SU-DHL-6 (cell line): ENCODE measurements at regions not wholly inside any gene's neighbourhood (a gene's known extent, or its start where the extent isn't known, plus 50 kb on each side); places are given as distances from the start of the nearest gene placed in this dataset.

Experiments used
- H2AFZ ChIP-seq: fragments of 200-600 bp; sonication (generic); 2 replicates; pipeline ENCODE4 v1.6.1; 2014; ENCODE audit warnings: low read depth, mild to moderate bottlenecking, moderate library complexity, mixed read lengths, antibody characterized with exemption, low read length; ENCODE audit not compliant: severe bottlenecking
- H3F3A ChIP-seq: fragments of 200-600 bp; shearing (Covaris generic); 2 replicates; pipeline ENCODE4 v1.6.0; 2016; ENCODE audit warnings: antibody characterized with exemption, mild to moderate bottlenecking; ENCODE audit not compliant: insufficient read depth
- H3K27ac ChIP-seq: fragments of 200-600 bp; sonication (generic); 2 replicates; pipeline ENCODE4 v1.5.1; 2016; ENCODE audit warnings: low read depth, mild to moderate bottlenecking, low read length, moderate library complexity, mixed read lengths
- H3K27me3 ChIP-seq: fragments of 200-600 bp; sonication (generic), shearing (Covaris generic); 2 replicates; pipeline ENCODE4 v1.6.0; 2014; ENCODE audit warnings: mild to moderate bottlenecking, low read length
- H3K36me3 ChIP-seq: fragments of 200-600 bp; sonication (generic); 2 replicates; pipeline ENCODE4 v1.6.1; 2014; ENCODE audit warnings: mild to moderate bottlenecking, low read length, mixed read lengths
- H3K4me2 ChIP-seq: fragments of 300-600, 200-600 bp; shearing (Covaris generic), sonication (generic); 2 replicates; pipeline ENCODE4 v1.6.0; 2014; ENCODE audit warnings: low read length, low read depth, mild to moderate bottlenecking; ENCODE audit not compliant: poor library complexity, severe bottlenecking
- H3K4me3 ChIP-seq: fragments of 200-600 bp; sonication (generic); 2 replicates; pipeline ENCODE4 v1.5.1; 2014; ENCODE audit warnings: antibody characterized with exemption, low read length, mild to moderate bottlenecking, mixed read lengths; ENCODE audit not compliant: insufficient read depth, poor library complexity, severe bottlenecking
- H3K79me2 ChIP-seq: fragments of 200-600 bp; sonication (generic); 2 replicates; pipeline ENCODE4 v1.6.1; 2014; ENCODE audit warnings: mild to moderate bottlenecking, low read length, moderate library complexity; ENCODE audit not compliant: insufficient read depth
- H3K9ac ChIP-seq: fragments of 200-600 bp; sonication (generic); 2 replicates; pipeline ENCODE4 v1.7.0; 2014; ENCODE audit warnings: mild to moderate bottlenecking, low read length
- H3K9me2 ChIP-seq: fragments of 200-600 bp; sonication (generic); replicated peaks from 2 replicates; pipeline ENCODE4 v1.6.1; 2014; ENCODE audit warnings: low read length; ENCODE audit not compliant: insufficient read depth
- H3K9me3 ChIP-seq: fragments of 200-600 bp; sonication (generic); 2 replicates; pipeline ENCODE4 v1.6.1; 2014; ENCODE audit warnings: low read length, mixed read lengths; ENCODE audit not compliant: insufficient read depth
- H4K20me1 ChIP-seq: fragments of 200-600 bp; sonication (generic); 2 replicates; pipeline ENCODE4 v1.6.1; 2014; ENCODE audit warnings: low read depth, mild to moderate bottlenecking, antibody characterized with exemption, low read length, moderate library complexity, mixed read lengths
- CTCF ChIP-seq: fragments of 200-600 bp; sonication (generic); IDR thresholded peaks from one replicate; pipeline ENCODE4 v1.5.1; 2017; ENCODE audit warnings: antibody characterized with exemption, mild to moderate bottlenecking, low read length, moderate library complexity; ENCODE audit not compliant: insufficient read depth, poor library complexity, severe bottlenecking
- EZH2phosphoT487 ChIP-seq: fragments of 200-600 bp; sonication (generic), shearing (Covaris generic); conservative IDR thresholded peaks from 2 replicates; pipeline ENCODE4 v1.6.1; 2018; ENCODE audit warnings: mild to moderate bottlenecking, antibody characterized with exemption, low read length, moderate library complexity, mixed read lengths

- Histone ChIP-seq H3K9me2 (no peaks in the 10 kb centered on the region), H2AFZ (no peak overlapping the region), H3K9me3 (no peaks in the 10 kb centered on the region), H3K4me2 (no peak overlapping the region), H3K27me3 (no peaks in the 10 kb centered on the region), H4K20me1 (no peaks in the 10 kb centered on the region), H3K27ac (no peak overlapping the region), H3K4me3 (no peak overlapping the region), H3K9ac (no peak overlapping the region), H3K36me3 (no peaks in the 10 kb centered on the region), H3K79me2 (no peaks in the 10 kb centered on the region), H3F3A (no peaks in the 10 kb centered on the region)
- no peak for TF ChIP-seq EZH2phosphoT487
- TF ChIP-seq CTCF, result no peak
Measured at GRCh38 chr6:14048837-14049236, 68.7 kb upstream of the CD83 start.

GRCh38 chr6:14051355-14051754 is 66.2 kb upstream of the CD83 start:
- Histone ChIP-seq H2AFZ (no peak overlapping the region), H3K36me3 (no peaks in the 10 kb centered on the region), H3K27me3 (no peaks in the 10 kb centered on the region), H3F3A (no peaks in the 10 kb centered on the region), H3K4me2 (no peak overlapping the region), H3K9me3 (no peaks in the 10 kb centered on the region), H3K9me2 (no peaks in the 10 kb centered on the region), H3K9ac (no peak overlapping the region), H3K4me3 (no peak overlapping the region), H3K27ac (no peak overlapping the region), H4K20me1 (no peaks in the 10 kb centered on the region), H3K79me2 (no peaks in the 10 kb centered on the region)
- no peak for TF ChIP-seq EZH2phosphoT487
- TF ChIP-seq CTCF, result no peak

DNA sequence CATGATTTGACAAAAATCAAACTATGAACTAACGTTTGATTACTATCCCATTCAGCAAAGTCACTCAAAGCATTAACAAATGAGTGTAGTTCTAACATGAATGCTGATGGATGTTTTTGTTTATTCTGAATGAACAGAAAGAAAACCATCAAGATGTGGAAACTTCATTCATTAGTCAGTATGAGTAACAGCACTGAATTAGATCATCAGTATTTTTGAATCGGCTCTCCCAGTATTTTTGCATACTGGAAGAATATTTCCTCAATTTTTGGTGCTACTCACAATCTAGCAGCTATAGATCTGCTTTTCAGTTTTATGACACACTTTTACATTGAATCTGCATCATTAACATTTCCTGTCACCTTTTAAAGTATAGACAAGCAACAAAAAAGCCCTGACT is 63.8 kb upstream of the CD83 start:
- Histone ChIP-seq H3F3A (no peaks in the 10 kb centered on the region), H3K79me2 (no peaks in the 10 kb centered on the region), H3K9ac (no peak overlapping the region), H3K9me3 (no peaks in the 10 kb centered on the region), H3K9me2 (no peaks in the 10 kb centered on the region), H3K4me3 (no peak overlapping the region), H2AFZ (no peak overlapping the region), H3K36me3 (no peaks in the 10 kb centered on the region), H3K27ac (no peak overlapping the region), H4K20me1 (no peaks in the 10 kb centered on the region), H3K27me3 (no peaks in the 10 kb centered on the region), H3K4me2 (no peak overlapping the region)
- TF ChIP-seq CTCF (no peak), EZH2phosphoT487 (no peak)

DNA sequence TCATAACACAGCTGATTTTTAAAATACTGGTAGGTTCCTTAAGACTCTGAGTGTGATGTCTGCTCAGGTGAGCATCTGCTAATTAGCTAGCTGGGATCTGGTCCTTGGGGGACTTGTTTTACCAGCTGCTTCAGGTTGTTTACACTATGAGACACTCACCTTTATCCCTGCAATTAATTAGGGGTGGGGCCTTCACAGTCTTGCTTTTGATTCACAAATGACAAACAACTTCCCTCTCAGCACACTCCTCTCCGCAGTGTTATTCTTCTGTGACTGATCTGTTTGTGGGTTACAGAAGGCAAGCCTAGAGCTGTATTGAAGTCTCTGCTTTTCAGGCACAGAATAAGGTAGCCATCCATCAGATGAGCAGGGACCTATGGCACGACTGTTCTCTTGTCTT is 62.0 kb upstream of the CD83 start:
- Histone ChIP-seq H3F3A (no peaks in the 10 kb centered on the region), H3K27me3 (no peaks in the 10 kb centered on the region), H4K20me1 (no peaks in the 10 kb centered on the region), H3K27ac (no peak overlapping the region), H3K36me3 (no peaks in the 10 kb centered on the region), H3K4me2 (no peak overlapping the region), H3K9ac (no peak overlapping the region), H3K79me2 (no peaks in the 10 kb centered on the region), H3K4me3 (no peak overlapping the region), H3K9me3 (no peaks in the 10 kb centered on the region), H3K9me2 (no peaks in the 10 kb centered on the region), H2AFZ (no peak overlapping the region)
- no peak for TF ChIP-seq CTCF
- TF ChIP-seq EZH2phosphoT487, result no peak
